Panc1 (cell line): ENCODE measurements at regions not wholly inside any gene's neighbourhood (a gene's known extent, or its start where the extent isn't known, plus 50 kb on each side); places are given as distances from the start of the nearest gene placed in this dataset.

ENCODE experiments used
- ATAC-seq: fragments of 200-7000 bp; cut with Tn5 transposase; 2 replicates; pipeline ENCODE4 v1.9.1; 2020; ENCODE audit warnings: mild to moderate bottlenecking, moderate library complexity
- BruUV-seq: library from RNA; stranded (reverse); fragments of 400-500 nt; replicated peaks from 2 replicates; lab custom pipeline; 2021; lab: Mats Ljungman, UMichigan
- CTCF ChIA-PET: fragments of 300-600 bp; sonication (Branson Sonifier 250); formaldehyde crosslinking; loops from one replicate; lab custom pipeline; 2022; ENCODE audit warnings: antibody characterized with exemption; lab: Charles Lee
- POLR2A ChIA-PET: fragments of 300-600 bp; sonication (Branson Sonifier 250); formaldehyde crosslinking; loops from one replicate; lab custom pipeline; 2022; ENCODE audit warnings: antibody characterized with exemption; lab: Charles Lee
- DNase-seq: peaks from one replicate; pipeline ENCODE4 v3.0.0-alpha.2; 2010; ENCODE audit warnings: low read depth, low spot score
- H3K27ac ChIP-seq: 2 replicates; pipeline ENCODE4 v1.5.1; 2011; ENCODE audit warnings: mild to moderate bottlenecking, low read length, inconsistent platforms
- H3K27me3 ChIP-seq: fragments of 200-500 bp; sonication (Bioruptor generic); 2 replicates; pipeline ENCODE4 v1.6.0; 2014; ENCODE audit warnings: low read length, inconsistent platforms; ENCODE audit not compliant: control insufficient read depth, insufficient read depth
- H3K36me3 ChIP-seq: fragments of 200-500 bp; sonication (Bioruptor generic); 2 replicates; pipeline ENCODE4 v1.5.1; 2014; ENCODE audit warnings: inconsistent platforms, mild to moderate bottlenecking, low read length, moderate library complexity; ENCODE audit not compliant: control insufficient read depth, insufficient read depth
- H3K4me1 ChIP-seq: 2 replicates; pipeline ENCODE4 v1.5.1; 2011; ENCODE audit warnings: inconsistent platforms, mild to moderate bottlenecking, low read length, moderate library complexity; ENCODE audit not compliant: control insufficient read depth, insufficient read depth
- H3K4me3 ChIP-seq, 2 experiments: 2 replicates each; pipeline ENCODE4 v1.5.1; 2011 to 2012; ENCODE audit warnings: low read depth in 2 of 2, low read length in 2 of 2, mild to moderate bottlenecking in 2 of 2, inconsistent platforms in 1 of 2, moderate library complexity in 1 of 2
- H3K9me3 ChIP-seq: fragments of 200-500 bp; sonication (Bioruptor generic); 2 replicates; pipeline ENCODE4 v1.5.1; 2014; ENCODE audit warnings: low read depth, mild to moderate bottlenecking, inconsistent platforms, low read length, moderate library complexity; ENCODE audit not compliant: control insufficient read depth, insufficient read depth
- CTCF ChIP-seq: fragments of 450-650 bp; IDR thresholded peaks from 2 replicates; pipeline ENCODE4 v1.5.1; 2017; ENCODE audit warnings: mild to moderate bottlenecking
- POLR2AphosphoS5 ChIP-seq: IDR thresholded peaks from 2 replicates; pipeline ENCODE4 v1.6.1; 2012; ENCODE audit warnings: mild to moderate bottlenecking, low read depth, low read length, moderate library complexity
- REST ChIP-seq, 2 experiments: IDR thresholded peaks; 2 replicates each; pipeline ENCODE4 v1.6.1; 2011 to 2012; ENCODE audit warnings: low read depth in 2 of 2, control low read depth in 1 of 2, low read length in 1 of 2, mild to moderate bottlenecking in 1 of 2, moderate library complexity in 1 of 2; ENCODE audit not compliant: insufficient read depth in 1 of 2
- SIN3A ChIP-seq: IDR thresholded peaks from 2 replicates; pipeline ENCODE4 v1.6.1; 2012; ENCODE audit warnings: low read depth, mild to moderate bottlenecking, low read length, moderate library complexity, borderline replicate concordance; ENCODE audit not compliant: insufficient read depth
- TCF7L2 ChIP-seq: IDR thresholded peaks from 2 replicates; pipeline ENCODE4 v1.6.1; 2011; ENCODE audit warnings: mild to moderate bottlenecking, low read depth, low read length, inconsistent platforms
- in situ Hi-C: cut with HindIII; loops from 2 replicates; pipeline ENCODE4 v1.10.0; 2016; ENCODE audit warnings: low sequenced_read_pairs, low pct_unique_long_range_greater_than_20kb
- intact Hi-C: fragments of 100-400 bp; cut with micrococcal nuclease; formaldehyde crosslinking; loops from one replicate; pipeline ENCODE4 v1.10.0; 2022; ENCODE audit not compliant: unreplicated experiment

- H3K4me3 ChIP-seq = no peak overlapping the region
- H3K27me3 ChIP-seq = no peaks in the 10 kb centered on the region; the same call in 1 of the 2 replicates
- DNase-seq (no peak), ATAC-seq (no peak)
- in situ Hi-C loops = no loop called here
- TF ChIP-seq SIN3A (no peak), TCF7L2 (no peak), POLR2AphosphoS5 (no peak), CTCF (no peak)
- H3K4me1 ChIP-seq = no peaks in the 10 kb centered on the region
- ChIA-PET POLR2A (no interaction called here), CTCF (no interaction called here)
- no peaks in the 10 kb centered on the region for H3K36me3 ChIP-seq
- no peaks in the 10 kb centered on the region for H3K9me3 ChIP-seq
- intact Hi-C loops = no loop called here
- no TSS peak for BruUV-seq
- no peak overlapping the region for H3K27ac ChIP-seq
These were observed 306.8 kb upstream of the FOXQ1 start for GRCh38 chr6:1004885-1005630.

GRCh38 chr6:1003394-1004160 lies 308.3 kb upstream of the FOXQ1 start:
- in situ Hi-C loops (no loop called here), intact Hi-C loops (no loop called here)
- BruUV-seq = no TSS peak
- H3K27ac ChIP-seq = no peak overlapping the region
- H3K9me3 ChIP-seq = no peaks in the 10 kb centered on the region
- no peak overlapping the region for H3K4me3 ChIP-seq
- H3K36me3 ChIP-seq = no peaks in the 10 kb centered on the region
- TF ChIP-seq POLR2AphosphoS5 = no peak
- no peak for TF ChIP-seq SIN3A
- no peak for TF ChIP-seq CTCF
- TF ChIP-seq TCF7L2 = no peak
- TF ChIP-seq REST (IDR thresholded peaks at IDR 0.05; ENCODE audit: insufficient read depth in 1 of 2, low read depth in 2 of 2, low read length in 1 of 2) = no peak
- POLR2A ChIA-PET = no interaction called here
- CTCF ChIA-PET = no interaction called here
- ATAC-seq (no peak), DNase-seq (no peak)
- peaks cover 2% of the 10 kb centered on the region; the same call in 1 of the 2 replicates for H3K27me3 ChIP-seq
- no peaks in the 10 kb centered on the region for H3K4me1 ChIP-seq
